Endodermal cell (in vitro differentiated cells): ENCODE measurements at regions not wholly inside any gene's neighbourhood (a gene's known extent, or its start where the extent isn't known, plus 50 kb on each side); places are given as distances from the start of the nearest gene placed in this dataset.

ENCODE experiments used
- DNase-seq: peaks from one replicate; pipeline ENCODE4 v3.0.0-alpha.2; 2017
- H3K27ac ChIP-seq: 2 replicates; pipeline ENCODE4 v1.5.1; 2013; ENCODE audit warnings: mild to moderate bottlenecking, low read depth, low read length, moderate library complexity
- H3K27me3 ChIP-seq: 2 replicates; pipeline ENCODE4 v1.6.1; 2013; ENCODE audit warnings: mild to moderate bottlenecking, low read length, moderate library complexity; ENCODE audit not compliant: insufficient read depth, control insufficient read depth, poor library complexity, severe bottlenecking
- H3K36me3 ChIP-seq: 2 replicates; pipeline ENCODE4 v1.7.0; 2013; ENCODE audit warnings: mild to moderate bottlenecking, low read length, moderate library complexity; ENCODE audit not compliant: control insufficient read depth, insufficient read depth
- H3K4me1 ChIP-seq: one replicate; pipeline ENCODE4 v1.7.0; 2013; ENCODE audit warnings: low read length; ENCODE audit not compliant: control insufficient read depth, insufficient read depth
- H3K4me3 ChIP-seq: 2 replicates; pipeline ENCODE4 v1.5.1; 2013; ENCODE audit warnings: mild to moderate bottlenecking, low read length, moderate library complexity
- H3K9ac ChIP-seq: 2 replicates; pipeline ENCODE4 v1.6.1; 2013; ENCODE audit warnings: mild to moderate bottlenecking, low read length, moderate library complexity; ENCODE audit not compliant: poor library complexity, severe bottlenecking; ENCODE audit errors: extremely low read depth
- H3K9me3 ChIP-seq: 2 replicates; pipeline ENCODE4 v1.6.1; 2013; ENCODE audit warnings: mild to moderate bottlenecking, low read length, moderate library complexity; ENCODE audit not compliant: control insufficient read depth
- H3K27ac Mint-ChIP-seq: 2 replicates; pipeline ENCODE4 v1.8.0; 2020; ENCODE audit warnings: mixed read lengths
- H3K27me3 Mint-ChIP-seq: 2 replicates; pipeline ENCODE4 v1.8.0; 2021; ENCODE audit warnings: mild to moderate bottlenecking, mixed read lengths; ENCODE audit not compliant: insufficient read depth
- H3K36me3 Mint-ChIP-seq: 2 replicates; pipeline ENCODE4 v1.8.0; 2020; ENCODE audit warnings: low read depth, mixed read lengths
- H3K4me1 Mint-ChIP-seq: 2 replicates; pipeline ENCODE4 v1.8.0; 2020; ENCODE audit warnings: mixed read lengths
- H3K4me3 Mint-ChIP-seq: 2 replicates; pipeline ENCODE4 v1.8.0; 2020; ENCODE audit warnings: mild to moderate bottlenecking, moderate library complexity, mixed read lengths
- H3K9me3 Mint-ChIP-seq: 2 replicates; pipeline ENCODE4 v1.8.0; 2020; ENCODE audit warnings: mild to moderate bottlenecking, mixed read lengths
- CTCF ChIP-seq: fragments of 200-600 bp; sonication (generic); conservative IDR thresholded peaks from 2 replicates; pipeline ENCODE4 v1.5.0; 2021; ENCODE audit warnings: antibody characterized with exemption, mild to moderate bottlenecking
- WGBS, 2 experiments: methylation state at CpG; one replicate each; pipeline versions ENCODE4 v1.1.5 to v1.1.7; 2013; ENCODE audit warnings: missing lambda C conversion rate in 2 of 2, mixed read lengths in 1 of 2; ENCODE audit not compliant: insufficient coverage in 1 of 2, insufficient read length in 1 of 2; 5-methylcytosine and 5-hydroxymethylcytosine counted together

GRCh38 chr5:120080781-120081180, 383.3 kb upstream of the PRR16 start:
- Histone ChIP-seq H3K9me3 (no peaks in the 10 kb centered on the region), H3K27me3 (no peaks in the 10 kb centered on the region), H3K4me1 (no peaks in the 10 kb centered on the region), H3K4me3 (no peak overlapping the region), H3K9ac (no peak overlapping the region), H3K27ac (no peak overlapping the region), H3K36me3 (no peaks in the 10 kb centered on the region)
- H3K27ac Mint-ChIP-seq = no peak overlapping the region
- H3K4me1 Mint-ChIP-seq = peaks cover 6% of the 10 kb centered on the region
- H3K27me3 Mint-ChIP-seq = no peaks in the 10 kb centered on the region
- no peaks in the 10 kb centered on the region for H3K9me3 Mint-ChIP-seq
- 42 to 64% methylated on average over 2 to 3 of the region's 3 CpGs for WGBS, 2 experiments
- H3K4me3 Mint-ChIP-seq = no peak overlapping the region
- no peaks in the 10 kb centered on the region for H3K36me3 Mint-ChIP-seq
- DNase-seq = no peak
- TF ChIP-seq CTCF = no peak

- H3K36me3 ChIP-seq = no peaks in the 10 kb centered on the region
- Mint-ChIP-seq H3K27me3 (no peaks in the 10 kb centered on the region), H3K36me3 (no peaks in the 10 kb centered on the region), H3K27ac (no peak overlapping the region), H3K4me3 (no peak overlapping the region), H3K4me1 (peaks cover 10% of the 10 kb centered on the region), H3K9me3 (no peaks in the 10 kb centered on the region)
- no peaks in the 10 kb centered on the region for H3K27me3 ChIP-seq
- no peak overlapping the region for H3K9ac ChIP-seq
- TF ChIP-seq CTCF = peak; percentile 50
- no peaks in the 10 kb centered on the region for H3K9me3 ChIP-seq
- no peak overlapping the region for H3K27ac ChIP-seq
- no peak overlapping the region for H3K4me3 ChIP-seq
- no peak for DNase-seq
- 91 to 94% methylated on average over 3 of the region's 3 CpGs for WGBS, 2 experiments
- no peaks in the 10 kb centered on the region for H3K4me1 ChIP-seq
Observed at GRCh38 chr5:120082316-120083068, 381.6 kb upstream of the PRR16 start.

GRCh38 chr5:120083851-120084542, 380.1 kb upstream of the PRR16 start:
- no peaks in the 10 kb centered on the region for H3K9me3 Mint-ChIP-seq
- H3K4me1 Mint-ChIP-seq = peaks cover 10% of the 10 kb centered on the region
- no peaks in the 10 kb centered on the region for H3K27me3 Mint-ChIP-seq
- Histone ChIP-seq H3K4me3 (no peak overlapping the region), H3K27me3 (no peaks in the 10 kb centered on the region), H3K36me3 (no peaks in the 10 kb centered on the region), H3K4me1 (no peaks in the 10 kb centered on the region), H3K9ac (no peak overlapping the region), H3K27ac (no peak overlapping the region), H3K9me3 (no peaks in the 10 kb centered on the region)
- H3K27ac Mint-ChIP-seq = no peak overlapping the region
- no peak for TF ChIP-seq CTCF
- H3K4me3 Mint-ChIP-seq = no peak overlapping the region
- H3K36me3 Mint-ChIP-seq = no peaks in the 10 kb centered on the region
- DNase-seq = no peak
